Prostate gland (tissue), 2 donors: ENCODE measurements at regions not wholly inside any gene's neighbourhood (a gene's known extent, or its start where the extent isn't known, plus 50 kb on each side); places are given as distances from the start of the nearest gene placed in this dataset.

Experiments
- DNase-seq: peaks from one replicate; pipeline ENCODE4 v3.0.0-alpha.2; 2019; ENCODE audit warnings: low spot score
- H3K27ac ChIP-seq, 2 donors: fragments of 200-600 bp; sonication (generic); 2 replicates each; pipeline ENCODE4 v1.5.1; 2017 to 2019
- H3K27me3 ChIP-seq: fragments of 200-600 bp; sonication (generic); replicated peaks from 2 replicates; pipeline ENCODE4 v1.5.1; 2019; ENCODE audit not compliant: insufficient read depth
- H3K36me3 ChIP-seq, 2 donors: fragments of 200-600 bp; sonication (generic); 1 replicate in 1 of 2; 2 replicates in 1 of 2; pipeline versions ENCODE4 v1.5.1 to v1.8.1; 2017 to 2019
- H3K4me1 ChIP-seq: fragments of 200-600 bp; sonication (generic); replicated peaks from 2 replicates; pipeline ENCODE4 v1.5.1; 2019
- H3K4me3 ChIP-seq, 2 donors: fragments of 200-600 bp; sonication (generic); 2 replicates each; pipeline ENCODE4 v1.5.1; 2017 to 2019
- H3K9me3 ChIP-seq: fragments of 200-600 bp; sonication (generic); 2 replicates; pipeline ENCODE4 v1.5.1; 2017
- POLR2A ChIP-seq: fragments of 450-650 bp; IDR thresholded peaks from one replicate; pipeline ENCODE4 v1.6.1; 2016; ENCODE audit warnings: antibody characterized with exemption, mild to moderate bottlenecking
- POLR2AphosphoS5 ChIP-seq: sonication (generic); formaldehyde crosslinking; IDR thresholded peaks from one replicate; pipeline ENCODE4 v1.6.1; 2017; ENCODE audit warnings: antibody characterized with exemption
- WGBS: methylation state at CpG from one replicate; pipeline ENCODE4 v1.1.5; 2018; 5-methylcytosine and 5-hydroxymethylcytosine counted together
- intact Hi-C: fragments of 100-400 bp; cut with DNase I; formaldehyde crosslinking; loops from one replicate; pipeline ENCODE4 v1.14.2; 2022
- TF ChIP-seq, protein P1 (sequence below), 4 experiments: fragments of 200-600 bp in 2 of 4; fragments of 450-650 bp in 2 of 4; sonication (generic) in 2 of 4; IDR thresholded peaks; 1 replicate in 3 of 4; 2 replicates in 1 of 4; pipeline ENCODE4 v1.5.1; 2016 to 2019; ENCODE audit warnings: antibody characterized with exemption in 4 of 4, mild to moderate bottlenecking in 2 of 4, moderate library complexity in 2 of 4

DNA sequence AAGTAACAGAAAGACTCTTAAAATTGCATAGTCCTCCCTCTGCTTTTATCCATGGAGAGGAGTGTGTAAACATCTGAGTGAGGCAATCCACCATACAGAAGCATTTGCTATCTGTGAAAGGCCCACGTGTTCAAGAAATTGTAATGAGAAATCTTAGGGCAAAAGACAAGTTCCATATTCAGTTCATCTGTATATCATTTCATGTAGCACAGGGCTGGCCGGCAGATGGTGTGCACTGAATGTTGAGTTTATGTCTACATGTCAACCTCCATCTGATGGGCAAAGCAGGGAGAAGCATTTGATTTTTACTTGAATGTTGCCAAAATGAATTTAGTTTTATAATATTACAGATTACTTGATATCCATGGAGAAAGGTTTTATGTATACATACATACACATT, 179.5 kb upstream of the RAD23B start:
- 76% methylated on average over 2 of the region's 2 CpGs for WGBS
- no peak overlapping the region for H3K27ac ChIP-seq
- TF ChIP-seq, protein P1, sequence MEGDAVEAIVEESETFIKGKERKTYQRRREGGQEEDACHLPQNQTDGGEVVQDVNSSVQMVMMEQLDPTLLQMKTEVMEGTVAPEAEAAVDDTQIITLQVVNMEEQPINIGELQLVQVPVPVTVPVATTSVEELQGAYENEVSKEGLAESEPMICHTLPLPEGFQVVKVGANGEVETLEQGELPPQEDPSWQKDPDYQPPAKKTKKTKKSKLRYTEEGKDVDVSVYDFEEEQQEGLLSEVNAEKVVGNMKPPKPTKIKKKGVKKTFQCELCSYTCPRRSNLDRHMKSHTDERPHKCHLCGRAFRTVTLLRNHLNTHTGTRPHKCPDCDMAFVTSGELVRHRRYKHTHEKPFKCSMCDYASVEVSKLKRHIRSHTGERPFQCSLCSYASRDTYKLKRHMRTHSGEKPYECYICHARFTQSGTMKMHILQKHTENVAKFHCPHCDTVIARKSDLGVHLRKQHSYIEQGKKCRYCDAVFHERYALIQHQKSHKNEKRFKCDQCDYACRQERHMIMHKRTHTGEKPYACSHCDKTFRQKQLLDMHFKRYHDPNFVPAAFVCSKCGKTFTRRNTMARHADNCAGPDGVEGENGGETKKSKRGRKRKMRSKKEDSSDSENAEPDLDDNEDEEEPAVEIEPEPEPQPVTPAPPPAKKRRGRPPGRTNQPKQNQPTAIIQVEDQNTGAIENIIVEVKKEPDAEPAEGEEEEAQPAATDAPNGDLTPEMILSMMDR (IDR thresholded peaks at IDR 0.05), result no peak
- TF ChIP-seq POLR2A (no peak), POLR2AphosphoS5 (no peak)
- no peaks in the 10 kb centered on the region for H3K9me3 ChIP-seq
- no peaks in the 10 kb centered on the region for H3K4me1 ChIP-seq
- H3K36me3 ChIP-seq, result no peaks in the 10 kb centered on the region
- H3K4me3 ChIP-seq, result no peak overlapping the region
- DNase-seq, result no peak
- intact Hi-C loops, result loop anchor here (10.0 kb wide), 1 partner anchor 59 kb away; no protein-coding TSS in a partner anchor
- no peaks in the 10 kb centered on the region for H3K27me3 ChIP-seq

GRCh38 chr9:107105784-107106183, 177.3 kb upstream of the RAD23B start:
- TF ChIP-seq, protein P1 (IDR thresholded peaks at IDR 0.05), result no peak
- TF ChIP-seq POLR2A (no peak), POLR2AphosphoS5 (no peak)
- no peaks in the 10 kb centered on the region for H3K9me3 ChIP-seq
- no peak overlapping the region for H3K27ac ChIP-seq
- 77% methylated on average over 3 of the region's 3 CpGs for WGBS
- no peaks in the 10 kb centered on the region for H3K36me3 ChIP-seq
- no peak for DNase-seq
- H3K4me1 ChIP-seq, result no peaks in the 10 kb centered on the region
- intact Hi-C loops, result loop anchor here (10.0 kb wide), 1 partner anchor 61 kb away; no protein-coding TSS in a partner anchor
- H3K27me3 ChIP-seq, result no peaks in the 10 kb centered on the region
- no peak overlapping the region for H3K4me3 ChIP-seq

DNA sequence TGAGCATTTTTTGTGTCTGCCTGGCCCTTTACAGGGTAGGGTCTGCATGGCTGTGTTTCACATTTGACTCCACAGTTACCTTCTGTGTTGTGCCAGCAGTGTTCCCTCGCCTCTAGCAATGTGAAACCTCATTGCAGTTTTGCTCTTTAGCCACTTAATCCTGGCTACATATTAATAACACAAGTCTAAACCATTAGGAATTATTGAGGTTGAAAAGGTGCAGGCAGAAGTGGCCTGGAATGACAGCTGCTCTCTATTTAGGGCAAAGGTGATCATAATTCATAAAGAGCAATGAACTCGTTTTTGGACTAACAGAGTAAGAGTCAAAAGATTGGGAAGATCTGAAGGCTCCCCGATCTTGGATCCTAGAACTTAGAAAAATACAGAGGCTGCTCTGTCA, 176.7 kb upstream of the RAD23B start:
- no peak for DNase-seq
- no peak for TF ChIP-seq POLR2AphosphoS5
- TF ChIP-seq, protein P1 (IDR thresholded peaks at IDR 0.05), result no peak
- Histone ChIP-seq H3K27ac (no peak overlapping the region), H3K4me1 (no peaks in the 10 kb centered on the region), H3K27me3 (no peaks in the 10 kb centered on the region), H3K4me3 (no peak overlapping the region), H3K9me3 (no peaks in the 10 kb centered on the region), H3K36me3 (no peaks in the 10 kb centered on the region)
- WGBS, result 86% methylated on average over 3 of the region's 3 CpGs
- intact Hi-C loops, result loop anchor here (10.0 kb wide), 1 partner anchor 62 kb away; no protein-coding TSS in a partner anchor

DNA sequence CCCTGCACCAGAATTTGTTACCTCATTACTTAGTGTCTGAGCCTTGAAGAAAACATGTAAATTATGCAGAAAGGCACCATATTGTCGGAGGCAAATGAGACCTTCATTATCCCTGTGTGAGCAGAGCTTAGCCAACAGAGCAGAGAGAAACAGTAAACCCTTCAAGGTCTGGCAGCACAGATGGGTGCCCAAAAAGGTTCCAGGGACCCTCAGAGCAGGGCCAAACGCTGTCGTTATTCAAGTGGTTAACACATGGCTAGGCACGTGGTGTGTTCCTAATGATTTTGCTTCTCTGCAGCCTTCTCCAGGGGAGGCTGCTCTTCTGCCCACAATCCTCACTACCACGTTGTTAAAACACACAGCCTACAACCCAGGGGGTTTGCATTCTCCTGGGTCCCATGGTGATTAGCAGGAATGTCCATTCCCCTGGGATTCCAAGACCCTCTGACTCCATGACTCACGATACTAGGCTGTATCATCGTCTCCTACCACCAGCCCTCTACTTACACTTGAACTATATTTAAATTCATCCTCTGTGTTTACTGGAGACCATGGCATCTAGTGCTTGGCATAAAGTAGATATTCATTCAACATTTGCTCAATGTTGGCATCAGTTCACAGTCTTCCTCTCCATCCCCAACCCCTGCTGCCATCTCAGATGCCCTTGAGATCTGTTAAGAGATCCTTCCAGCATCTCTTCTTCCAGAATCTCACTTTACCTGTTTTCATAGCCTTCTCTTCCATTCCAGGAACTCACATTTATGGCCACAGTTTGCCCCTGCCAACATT, 174.5 kb upstream of the RAD23B start:
- no peaks in the 10 kb centered on the region for H3K36me3 ChIP-seq
- no peaks in the 10 kb centered on the region for H3K9me3 ChIP-seq
- no peak overlapping the region for H3K27ac ChIP-seq
- 84% methylated on average over 7 of the region's 7 CpGs for WGBS
- no peak for DNase-seq
- no peak overlapping the region for H3K4me3 ChIP-seq
- no peaks in the 10 kb centered on the region for H3K4me1 ChIP-seq
- TF ChIP-seq POLR2A, result no peak
- TF ChIP-seq, protein P1 (IDR thresholded peaks at IDR 0.05), result no peak
- no peak for TF ChIP-seq POLR2AphosphoS5
- no peaks in the 10 kb centered on the region for H3K27me3 ChIP-seq
- intact Hi-C loops, result loop anchor here (10.0 kb wide), 1 partner anchor 64 kb away; no protein-coding TSS in a partner anchor

- no peak for TF ChIP-seq POLR2AphosphoS5
- TF ChIP-seq, protein P1 (IDR thresholded peaks at IDR 0.05), result no peak
- no peak for TF ChIP-seq POLR2A
- intact Hi-C loops, result loop anchor here (10.0 kb wide), 1 partner anchor 65 kb away; no protein-coding TSS in a partner anchor
- Histone ChIP-seq H3K27me3 (no peaks in the 10 kb centered on the region), H3K4me1 (no peaks in the 10 kb centered on the region), H3K4me3 (no peak overlapping the region), H3K36me3 (no peaks in the 10 kb centered on the region), H3K9me3 (no peaks in the 10 kb centered on the region), H3K27ac (no peak overlapping the region)
- no peak for DNase-seq
- WGBS, result 96% methylated on average over 2 of the region's 2 CpGs
Measured at GRCh38 chr9:107109324-107109723, 173.8 kb upstream of the RAD23B start.
